GM23338 (cell line): ENCODE measurements at regions not wholly inside any gene's neighbourhood (a gene's known extent, or its start where the extent isn't known, plus 50 kb on each side); places are given as distances from the start of the nearest gene placed in this dataset.

Experiments
- ATAC-seq: fragments of 200-7000 bp; cut with Tn5 transposase; 3 replicates; pipeline ENCODE4 v1.9.1; 2020
- DNase-seq: peaks from one replicate; pipeline ENCODE4 v3.0.0-alpha.2; 2015; ENCODE audit warnings: low spot score
- H2AFZ ChIP-seq: fragments of 200-600 bp; sonication (generic); 2 replicates; pipeline ENCODE4 v1.8.0; 2016; ENCODE audit warnings: antibody characterized with exemption, mild to moderate bottlenecking, moderate library complexity
- H3F3A ChIP-seq: fragments of 200-600 bp; sonication (generic); replicated peaks from 2 replicates; pipeline ENCODE4 v1.8.0; 2017; ENCODE audit warnings: antibody characterized with exemption, mixed run types, low read depth
- H3K27ac ChIP-seq: fragments of 200-600 bp; sonication (generic); 2 replicates; pipeline ENCODE4 v1.6.1; 2016; ENCODE audit warnings: low read depth
- H3K27me3 ChIP-seq: fragments of 200-600 bp; sonication (generic); 2 replicates; pipeline ENCODE4 v1.8.0; 2016; ENCODE audit warnings: mild to moderate bottlenecking, mixed run types, moderate library complexity; ENCODE audit not compliant: insufficient read depth
- H3K36me3 ChIP-seq: fragments of 200-600 bp; sonication (generic); 2 replicates; pipeline ENCODE4 v1.8.0; 2016; ENCODE audit warnings: mild to moderate bottlenecking; ENCODE audit not compliant: insufficient read depth
- H3K4me1 ChIP-seq: fragments of 200-600 bp; sonication (generic); 2 replicates; pipeline ENCODE4 v1.8.0; 2016; ENCODE audit warnings: mild to moderate bottlenecking, moderate library complexity; ENCODE audit not compliant: insufficient read depth
- H3K4me2 ChIP-seq: fragments of 200-600 bp; sonication (generic); 2 replicates; pipeline ENCODE4 v1.7.1; 2017; ENCODE audit warnings: mixed run types
- H3K4me3 ChIP-seq: fragments of 200-600 bp; sonication (generic); 2 replicates; pipeline ENCODE4 v1.6.1; 2016; ENCODE audit warnings: mixed run types
- H3K79me2 ChIP-seq: fragments of 200-600 bp; sonication (generic); replicated peaks from 2 replicates; pipeline ENCODE4 v1.8.0; 2017; ENCODE audit warnings: mild to moderate bottlenecking; ENCODE audit not compliant: insufficient read depth
- H3K9me2 ChIP-seq: fragments of 200-600 bp; sonication (generic); 2 replicates; pipeline ENCODE4 v1.8.0; 2017; ENCODE audit not compliant: insufficient read depth
- H4K20me1 ChIP-seq: fragments of 200-600 bp; sonication (generic); replicated peaks from 2 replicates; pipeline ENCODE4 v1.8.0; 2017; ENCODE audit warnings: mild to moderate bottlenecking; ENCODE audit not compliant: insufficient read depth
- H3K27ac Mint-ChIP-seq: 2 replicates; pipeline ENCODE4 v1.8.0; 2020; ENCODE audit warnings: inconsistent platforms, mild to moderate bottlenecking, moderate library complexity, mixed read lengths
- H3K27me3 Mint-ChIP-seq: 3 replicates; pipeline ENCODE4 v1.8.0; 2022; ENCODE audit warnings: low read depth, mild to moderate bottlenecking, moderate library complexity, mixed read lengths, inconsistent platforms; ENCODE audit not compliant: insufficient read depth, poor library complexity
- H3K36me3 Mint-ChIP-seq: 3 replicates; pipeline ENCODE4 v1.8.0; 2021; ENCODE audit warnings: low read depth, mild to moderate bottlenecking, inconsistent platforms, moderate library complexity, mixed read lengths
- H3K4me1 Mint-ChIP-seq: 3 replicates; pipeline ENCODE4 v1.8.0; 2020; ENCODE audit warnings: mild to moderate bottlenecking, inconsistent platforms, mixed read lengths
- H3K4me3 Mint-ChIP-seq: 3 replicates; pipeline ENCODE4 v1.8.0; 2021; ENCODE audit warnings: moderate library complexity, mild to moderate bottlenecking, inconsistent platforms, mixed read lengths
- H3K9me3 Mint-ChIP-seq: 3 replicates; pipeline ENCODE4 v1.8.0; 2020; ENCODE audit warnings: moderate library complexity, mild to moderate bottlenecking, inconsistent platforms, mixed read lengths
- CREB1 ChIP-seq: fragments of 250-450 bp; sonication (Bioruptor Pico); IDR thresholded peaks from 2 replicates; pipeline ENCODE4 v1.5.0; 2020; ENCODE audit warnings: low read depth, mild to moderate bottlenecking, moderate library complexity
- EZH2 ChIP-seq: fragments of 200-600 bp; sonication (generic); IDR thresholded peaks from one replicate; pipeline ENCODE4 v1.8.0; 2017; ENCODE audit warnings: antibody characterized with exemption, mild to moderate bottlenecking, low read depth; ENCODE audit not compliant: unreplicated experiment
- EZH2phosphoT487 ChIP-seq: fragments of 200-600 bp; sonication (generic); IDR thresholded peaks from one replicate; pipeline ENCODE4 v1.8.1; 2018; ENCODE audit warnings: antibody characterized with exemption; ENCODE audit not compliant: unreplicated experiment
- NANOG ChIP-seq: IDR thresholded peaks from 2 replicates; pipeline ENCODE4 v1.6.1; 2016; ENCODE audit warnings: antibody characterized with exemption, borderline replicate concordance
- POLR2AphosphoS5 ChIP-seq: IDR thresholded peaks from 2 replicates; pipeline ENCODE4 v1.6.1; 2016; ENCODE audit warnings: antibody characterized with exemption, low read depth
- STAT1 ChIP-seq: IDR thresholded peaks from one replicate; pipeline ENCODE4 v1.6.1; 2016; ENCODE audit warnings: antibody characterized with exemption; ENCODE audit not compliant: unreplicated experiment
- ZNF331 ChIP-seq: fragments of 250-450 bp; sonication (Bioruptor Pico); IDR thresholded peaks from 2 replicates; pipeline ENCODE4 v1.5.0; 2020; ENCODE audit warnings: low read depth, mild to moderate bottlenecking, moderate library complexity
- TF ChIP-seq, protein P1 (sequence below): IDR thresholded peaks from 2 replicates; pipeline ENCODE4 v1.6.1; 2016; ENCODE audit warnings: antibody characterized with exemption
- TF ChIP-seq, protein P2 (sequence below), 2 experiments: fragments of 200-600 bp in 1 of 2; sonication (generic) in 1 of 2; conservative IDR thresholded peaks; 2 replicates each; pipeline versions ENCODE4 v1.5.1 to v1.6.1; 2016 to 2017; ENCODE audit warnings: antibody characterized with exemption in 2 of 2, low read depth in 2 of 2, mild to moderate bottlenecking in 2 of 2, moderate library complexity in 1 of 2
- TF ChIP-seq, protein P3 (sequence below): fragments of 250-450 bp; sonication (Bioruptor Pico); IDR thresholded peaks from 2 replicates; pipeline ENCODE4 v1.5.0; 2020; ENCODE audit warnings: mild to moderate bottlenecking, moderate library complexity

DNA sequence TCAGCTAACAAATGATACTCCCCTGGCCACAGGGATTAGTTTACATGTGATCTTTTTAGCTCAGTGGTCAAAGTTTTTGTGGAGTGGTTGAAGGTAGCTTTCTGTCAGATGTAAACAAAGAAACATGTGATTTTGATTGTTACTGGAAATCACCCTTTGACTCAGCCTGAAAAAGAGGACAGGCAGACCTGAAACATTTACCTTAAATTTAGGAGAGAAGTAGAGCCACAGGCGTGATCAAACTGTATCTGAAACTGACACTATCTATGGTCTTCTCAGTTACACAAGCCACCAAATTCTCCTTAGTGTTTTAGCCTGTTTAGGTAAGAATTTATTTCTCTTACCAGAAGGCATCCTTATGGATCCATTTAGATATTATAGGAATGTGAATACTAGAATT is 136.7 kb downstream of the CBLL2 start:
- Mint-ChIP-seq H3K27me3 (no peaks in the 10 kb centered on the region), H3K36me3 (no peaks in the 10 kb centered on the region), H3K4me1 (no peaks in the 10 kb centered on the region), H3K4me3 (no peak overlapping the region), H3K27ac (no peak overlapping the region), H3K9me3 (no peaks in the 10 kb centered on the region)
- no peaks in the 10 kb centered on the region for H3K27me3 ChIP-seq
- no peak for ATAC-seq
- TF ChIP-seq POLR2AphosphoS5 (no peak), STAT1 (no peak), ZNF331 (CRISPR knock-in tag) (no peak), EZH2 (no peak), EZH2phosphoT487 (no peak), CREB1 (no peak)
- TF ChIP-seq, protein P1, sequence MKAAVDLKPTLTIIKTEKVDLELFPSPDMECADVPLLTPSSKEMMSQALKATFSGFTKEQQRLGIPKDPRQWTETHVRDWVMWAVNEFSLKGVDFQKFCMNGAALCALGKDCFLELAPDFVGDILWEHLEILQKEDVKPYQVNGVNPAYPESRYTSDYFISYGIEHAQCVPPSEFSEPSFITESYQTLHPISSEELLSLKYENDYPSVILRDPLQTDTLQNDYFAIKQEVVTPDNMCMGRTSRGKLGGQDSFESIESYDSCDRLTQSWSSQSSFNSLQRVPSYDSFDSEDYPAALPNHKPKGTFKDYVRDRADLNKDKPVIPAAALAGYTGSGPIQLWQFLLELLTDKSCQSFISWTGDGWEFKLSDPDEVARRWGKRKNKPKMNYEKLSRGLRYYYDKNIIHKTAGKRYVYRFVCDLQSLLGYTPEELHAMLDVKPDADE, result no peak
- no peak for DNase-seq
- no peaks in the 10 kb centered on the region for H3K9me2 ChIP-seq
- no peaks in the 10 kb centered on the region for H4K20me1 ChIP-seq
- no peak overlapping the region for H3K27ac ChIP-seq
- no peak overlapping the region for H3K4me3 ChIP-seq
- H3K79me2 ChIP-seq, result no peaks in the 10 kb centered on the region
- H3K4me1 ChIP-seq, result no peaks in the 10 kb centered on the region
- no peak overlapping the region for H3K4me2 ChIP-seq
- H3K36me3 ChIP-seq, result no peaks in the 10 kb centered on the region
- H3F3A ChIP-seq, result no peaks in the 10 kb centered on the region
- no peak overlapping the region; the same call in 1 of the 2 replicates for H2AFZ ChIP-seq

- Mint-ChIP-seq H3K4me1 (peaks cover 7% of the 10 kb centered on the region; the same call in 2 of the 3 replicates), H3K27me3 (no peaks in the 10 kb centered on the region), H3K4me3 (no peak overlapping the region), H3K27ac (no peak overlapping the region), H3K9me3 (no peaks in the 10 kb centered on the region; the same call in 2 of the 3 replicates), H3K36me3 (no peaks in the 10 kb centered on the region)
- Histone ChIP-seq H3K9me2 (no peaks in the 10 kb centered on the region), H3K27me3 (no peaks in the 10 kb centered on the region), H3K79me2 (no peaks in the 10 kb centered on the region), H3K4me2 (no peak overlapping the region), H3K36me3 (no peaks in the 10 kb centered on the region), H3F3A (no peaks in the 10 kb centered on the region), H3K4me3 (no peak overlapping the region), H2AFZ (no peak overlapping the region), H3K27ac (no peak overlapping the region), H4K20me1 (no peaks in the 10 kb centered on the region), H3K4me1 (no peaks in the 10 kb centered on the region)
- no peak for ATAC-seq
- no peak for DNase-seq
- TF ChIP-seq, protein P2, sequence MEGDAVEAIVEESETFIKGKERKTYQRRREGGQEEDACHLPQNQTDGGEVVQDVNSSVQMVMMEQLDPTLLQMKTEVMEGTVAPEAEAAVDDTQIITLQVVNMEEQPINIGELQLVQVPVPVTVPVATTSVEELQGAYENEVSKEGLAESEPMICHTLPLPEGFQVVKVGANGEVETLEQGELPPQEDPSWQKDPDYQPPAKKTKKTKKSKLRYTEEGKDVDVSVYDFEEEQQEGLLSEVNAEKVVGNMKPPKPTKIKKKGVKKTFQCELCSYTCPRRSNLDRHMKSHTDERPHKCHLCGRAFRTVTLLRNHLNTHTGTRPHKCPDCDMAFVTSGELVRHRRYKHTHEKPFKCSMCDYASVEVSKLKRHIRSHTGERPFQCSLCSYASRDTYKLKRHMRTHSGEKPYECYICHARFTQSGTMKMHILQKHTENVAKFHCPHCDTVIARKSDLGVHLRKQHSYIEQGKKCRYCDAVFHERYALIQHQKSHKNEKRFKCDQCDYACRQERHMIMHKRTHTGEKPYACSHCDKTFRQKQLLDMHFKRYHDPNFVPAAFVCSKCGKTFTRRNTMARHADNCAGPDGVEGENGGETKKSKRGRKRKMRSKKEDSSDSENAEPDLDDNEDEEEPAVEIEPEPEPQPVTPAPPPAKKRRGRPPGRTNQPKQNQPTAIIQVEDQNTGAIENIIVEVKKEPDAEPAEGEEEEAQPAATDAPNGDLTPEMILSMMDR (conservative IDR thresholded peaks at IDR 0.05; ENCODE audit: low read depth in 2 of 2), result no peak
- TF ChIP-seq, protein P1, result no peak
- TF ChIP-seq STAT1 (no peak), NANOG (no peak), EZH2 (no peak)
- TF ChIP-seq, protein P3, sequence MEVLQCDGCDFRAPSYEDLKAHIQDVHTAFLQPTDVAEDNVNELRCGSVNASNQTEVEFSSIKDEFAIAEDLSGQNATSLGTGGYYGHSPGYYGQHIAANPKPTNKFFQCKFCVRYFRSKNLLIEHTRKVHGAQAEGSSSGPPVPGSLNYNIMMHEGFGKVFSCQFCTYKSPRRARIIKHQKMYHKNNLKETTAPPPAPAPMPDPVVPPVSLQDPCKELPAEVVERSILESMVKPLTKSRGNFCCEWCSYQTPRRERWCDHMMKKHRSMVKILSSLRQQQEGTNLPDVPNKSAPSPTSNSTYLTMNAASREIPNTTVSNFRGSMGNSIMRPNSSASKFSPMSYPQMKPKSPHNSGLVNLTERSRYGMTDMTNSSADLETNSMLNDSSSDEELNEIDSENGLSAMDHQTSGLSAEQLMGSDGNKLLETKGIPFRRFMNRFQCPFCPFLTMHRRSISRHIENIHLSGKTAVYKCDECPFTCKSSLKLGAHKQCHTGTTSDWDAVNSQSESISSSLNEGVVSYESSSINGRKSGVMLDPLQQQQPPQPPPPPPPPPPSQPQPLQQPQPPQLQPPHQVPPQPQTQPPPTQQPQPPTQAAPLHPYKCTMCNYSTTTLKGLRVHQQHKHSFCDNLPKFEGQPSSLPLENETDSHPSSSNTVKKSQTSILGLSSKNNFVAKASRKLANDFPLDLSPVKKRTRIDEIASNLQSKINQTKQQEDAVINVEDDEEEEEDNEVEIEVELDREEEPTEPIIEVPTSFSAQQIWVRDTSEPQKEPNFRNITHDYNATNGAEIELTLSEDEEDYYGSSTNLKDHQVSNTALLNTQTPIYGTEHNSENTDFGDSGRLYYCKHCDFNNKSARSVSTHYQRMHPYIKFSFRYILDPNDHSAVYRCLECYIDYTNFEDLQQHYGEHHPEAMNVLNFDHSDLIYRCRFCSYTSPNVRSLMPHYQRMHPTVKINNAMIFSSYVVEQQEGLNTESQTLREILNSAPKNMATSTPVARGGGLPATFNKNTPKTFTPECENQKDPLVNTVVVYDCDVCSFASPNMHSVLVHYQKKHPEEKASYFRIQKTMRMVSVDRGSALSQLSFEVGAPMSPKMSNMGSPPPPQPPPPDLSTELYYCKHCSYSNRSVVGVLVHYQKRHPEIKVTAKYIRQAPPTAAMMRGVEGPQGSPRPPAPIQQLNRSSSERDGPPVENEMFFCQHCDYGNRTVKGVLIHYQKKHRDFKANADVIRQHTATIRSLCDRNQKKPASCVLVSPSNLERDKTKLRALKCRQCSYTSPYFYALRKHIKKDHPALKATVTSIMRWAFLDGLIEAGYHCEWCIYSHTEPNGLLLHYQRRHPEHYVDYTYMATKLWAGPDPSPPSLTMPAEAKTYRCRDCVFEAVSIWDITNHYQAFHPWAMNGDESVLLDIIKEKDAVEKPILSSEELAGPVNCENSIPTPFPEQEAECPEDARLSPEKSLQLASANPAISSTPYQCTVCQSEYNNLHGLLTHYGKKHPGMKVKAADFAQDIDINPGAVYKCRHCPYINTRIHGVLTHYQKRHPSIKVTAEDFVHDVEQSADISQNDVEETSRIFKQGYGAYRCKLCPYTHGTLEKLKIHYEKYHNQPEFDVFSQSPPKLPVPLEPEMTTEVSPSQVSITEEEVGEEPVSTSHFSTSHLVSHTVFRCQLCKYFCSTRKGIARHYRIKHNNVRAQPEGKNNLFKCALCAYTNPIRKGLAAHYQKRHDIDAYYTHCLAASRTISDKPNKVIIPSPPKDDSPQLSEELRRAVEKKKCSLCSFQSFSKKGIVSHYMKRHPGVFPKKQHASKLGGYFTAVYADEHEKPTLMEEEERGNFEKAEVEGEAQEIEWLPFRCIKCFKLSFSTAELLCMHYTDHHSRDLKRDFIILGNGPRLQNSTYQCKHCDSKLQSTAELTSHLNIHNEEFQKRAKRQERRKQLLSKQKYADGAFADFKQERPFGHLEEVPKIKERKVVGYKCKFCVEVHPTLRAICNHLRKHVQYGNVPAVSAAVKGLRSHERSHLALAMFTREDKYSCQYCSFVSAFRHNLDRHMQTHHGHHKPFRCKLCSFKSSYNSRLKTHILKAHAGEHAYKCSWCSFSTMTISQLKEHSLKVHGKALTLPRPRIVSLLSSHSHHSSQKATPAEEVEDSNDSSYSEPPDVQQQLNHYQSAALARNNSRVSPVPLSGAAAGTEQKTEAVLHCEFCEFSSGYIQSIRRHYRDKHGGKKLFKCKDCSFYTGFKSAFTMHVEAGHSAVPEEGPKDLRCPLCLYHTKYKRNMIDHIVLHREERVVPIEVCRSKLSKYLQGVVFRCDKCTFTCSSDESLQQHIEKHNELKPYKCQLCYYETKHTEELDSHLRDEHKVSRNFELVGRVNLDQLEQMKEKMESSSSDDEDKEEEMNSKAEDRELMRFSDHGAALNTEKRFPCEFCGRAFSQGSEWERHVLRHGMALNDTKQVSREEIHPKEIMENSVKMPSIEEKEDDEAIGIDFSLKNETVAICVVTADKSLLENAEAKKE (CRISPR knock-in tag), result no peak
Observed at GRCh38 chrX:22424122-22424915, 151.6 kb downstream of the CBLL2 start.
